LNCaP clone FGC (cell line): ENCODE measurements at regions not wholly inside any gene's neighbourhood (a gene's known extent, or its start where the extent isn't known, plus 50 kb on each side); places are given as distances from the start of the nearest gene placed in this dataset.

Experiments
- DNase-seq: peaks from one replicate; pipeline ENCODE4 v3.0.0-alpha.2; 2011; ENCODE audit warnings: low read depth
- H3K4me3 ChIP-seq: 2 replicates; pipeline ENCODE4 v1.5.1; 2011; ENCODE audit warnings: mild to moderate bottlenecking, low read depth, low read length, control low read depth
- CTCF ChIP-seq: IDR thresholded peaks from 2 replicates; pipeline ENCODE4 v1.5.1; 2012; ENCODE audit warnings: mild to moderate bottlenecking; ENCODE audit not compliant: control insufficient read depth, insufficient read depth; ENCODE audit errors: extremely low read depth

GRCh38 chr14:101325319-101325718 is 236.0 kb upstream of the DIO3 start:
- TF ChIP-seq CTCF = no peak
- no peak overlapping the region for H3K4me3 ChIP-seq
- no peak for DNase-seq

DNA sequence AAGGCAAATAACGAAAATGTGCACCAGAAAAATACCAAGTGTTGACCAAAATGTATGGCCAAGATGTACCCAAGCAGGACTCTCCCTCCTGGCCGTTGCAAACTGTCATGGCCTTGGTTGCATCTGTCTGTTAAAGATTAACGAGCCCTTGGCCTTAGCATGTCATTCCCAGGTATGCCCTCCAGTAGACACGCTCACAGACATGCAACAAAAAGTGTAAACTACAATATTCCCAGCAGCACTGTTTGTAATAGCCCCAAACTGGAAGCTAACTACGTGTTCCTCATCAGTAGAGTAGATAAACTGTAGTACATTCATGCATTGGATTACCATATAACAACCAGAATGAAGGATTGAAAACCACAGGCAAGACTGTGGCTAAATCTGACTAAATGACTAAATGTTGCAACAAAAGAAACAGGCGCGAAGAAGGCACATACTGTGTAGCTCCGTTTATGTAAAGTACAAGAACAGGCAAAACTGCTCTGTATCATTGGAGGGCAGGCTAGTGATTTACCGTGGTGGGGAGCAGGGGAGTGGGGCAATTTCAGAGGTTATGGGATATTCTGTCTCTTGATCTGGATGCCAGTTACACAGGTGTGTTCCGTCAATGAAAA is 232.8 kb upstream of the DIO3 start:
- TF ChIP-seq CTCF = no peak
- DNase-seq = no peak
- H3K4me3 ChIP-seq = no peak overlapping the region

- no peak for DNase-seq
- no peak overlapping the region for H3K4me3 ChIP-seq
- no peak for TF ChIP-seq CTCF
Measured at GRCh38 chr14:101330416-101331140, 230.7 kb upstream of the DIO3 start.

DNA sequence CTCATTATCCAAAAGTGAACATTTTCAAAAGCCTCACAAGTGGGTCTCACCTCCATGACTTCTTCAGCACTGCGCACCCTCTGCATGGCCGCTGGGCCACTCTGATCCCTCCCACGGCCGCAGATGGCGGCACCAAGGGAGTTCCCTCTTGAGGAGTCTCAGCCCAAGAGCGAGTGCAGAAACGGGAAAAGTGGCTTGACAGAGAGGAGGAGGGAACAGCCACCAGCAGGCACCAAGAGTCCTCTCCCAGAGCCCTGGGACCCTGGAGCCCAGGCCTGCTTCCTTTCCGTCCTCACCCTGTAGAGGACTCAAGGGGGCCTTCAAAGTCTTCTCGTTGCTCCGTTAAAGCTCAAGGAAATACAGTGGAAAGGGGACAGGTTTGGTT is 230.2 kb upstream of the DIO3 start:
- no peak for DNase-seq
- no peak for TF ChIP-seq CTCF
- H3K4me3 ChIP-seq = no peak overlapping the region

DNA sequence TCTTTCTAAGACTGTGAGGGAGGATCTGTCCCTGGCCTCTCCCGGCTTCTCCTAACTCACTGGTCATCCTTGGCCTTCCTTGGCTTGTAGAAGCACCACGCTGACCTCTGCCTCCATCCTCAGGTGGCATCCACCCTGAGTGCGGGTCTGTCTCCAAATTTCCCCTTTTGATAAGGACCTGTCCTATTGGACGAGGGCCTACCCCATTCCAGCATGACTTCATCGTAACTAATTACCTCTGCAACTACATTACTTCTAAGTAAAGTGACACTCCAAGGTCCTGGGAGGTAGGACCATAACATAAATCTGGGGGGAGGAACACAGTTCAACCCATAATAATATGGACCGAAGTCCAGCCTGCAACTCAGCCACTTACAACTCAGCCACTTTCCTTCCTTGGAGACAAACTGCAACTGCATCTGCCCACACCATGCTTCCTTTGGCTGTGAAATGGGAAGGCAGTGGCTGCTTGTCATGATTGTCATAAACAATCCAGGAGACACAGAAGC is 229.6 kb upstream of the DIO3 start:
- DNase-seq = no peak
- TF ChIP-seq CTCF = no peak
- H3K4me3 ChIP-seq = no peak overlapping the region

- no peak for DNase-seq
- TF ChIP-seq CTCF = no peak
- H3K4me3 ChIP-seq = no peak overlapping the region
Measured at GRCh38 chr14:101332281-101332680, 229.0 kb upstream of the DIO3 start.
